Activated T-cell treated with anti-CD3 and anti-CD28 coated beads, Interleukin-2, amount 50 U/mL, for 48 hours (primary cell): ENCODE measurements at regions not wholly inside any gene's neighbourhood (a gene's known extent, or its start where the extent isn't known, plus 50 kb on each side); places are given as distances from the start of the nearest gene placed in this dataset.

Experiments
- DNase-seq, 2 experiments: peaks; one replicate each; pipeline ENCODE4 v3.0.0-alpha.2; 2020

DNA sequence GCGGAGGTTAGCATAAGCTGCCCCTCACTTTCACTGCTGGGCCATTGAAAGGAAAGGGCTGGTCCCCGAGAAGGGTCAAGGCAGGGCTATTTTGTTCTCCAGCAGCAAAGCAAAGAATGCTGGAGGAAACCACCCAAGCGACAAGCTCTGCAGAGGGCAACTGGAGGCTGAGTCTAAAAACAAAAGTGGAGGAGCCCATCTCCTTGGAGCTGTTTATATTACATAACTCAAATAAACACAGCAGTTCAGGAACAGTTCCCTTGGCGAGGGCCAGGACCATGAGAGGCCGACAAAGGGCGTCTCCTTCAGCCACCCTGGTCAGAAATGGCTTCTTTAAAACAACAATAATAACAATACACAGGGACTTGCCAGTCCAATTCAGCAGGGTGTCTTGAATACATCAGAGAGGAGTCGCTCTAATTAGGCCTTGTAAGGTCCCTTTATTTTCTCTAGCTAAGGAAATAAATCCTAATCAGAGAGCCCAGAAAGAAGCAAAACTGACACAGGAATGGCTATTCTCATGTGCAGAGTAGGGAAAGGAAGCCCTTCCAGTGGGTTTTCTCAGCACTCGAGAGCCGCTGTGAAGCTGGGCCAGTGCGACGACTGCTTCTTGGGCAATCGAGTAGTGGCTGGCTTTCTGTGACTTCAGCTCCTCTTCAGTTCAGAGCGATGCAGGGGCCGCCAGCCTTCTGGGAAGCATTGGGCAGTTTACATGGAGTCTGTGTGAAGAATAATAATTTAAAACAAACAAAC lies 57.0 kb upstream of the TARBP1 start:
- DNase-seq = no peak

DNA sequence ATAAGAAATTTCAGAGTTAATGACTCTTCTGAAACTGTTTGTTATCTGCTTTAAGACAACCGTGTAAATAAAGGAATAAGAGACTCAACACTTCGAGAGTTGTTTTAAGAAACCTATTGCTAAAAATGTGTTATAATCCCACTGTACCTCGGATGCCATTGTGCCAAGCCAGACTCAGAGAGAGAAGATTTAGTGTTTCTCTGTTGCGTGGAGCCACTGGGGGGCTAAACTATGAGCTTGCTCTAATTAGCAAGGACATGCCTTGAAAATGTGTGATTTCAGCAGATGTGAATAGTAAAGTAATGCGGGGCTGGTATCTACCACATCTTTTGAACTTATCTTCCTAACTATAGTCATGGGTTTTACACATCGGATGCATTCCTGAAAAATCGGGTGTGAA lies 56.2 kb upstream of the TARBP1 start:
- DNase-seq = no peak

DNA sequence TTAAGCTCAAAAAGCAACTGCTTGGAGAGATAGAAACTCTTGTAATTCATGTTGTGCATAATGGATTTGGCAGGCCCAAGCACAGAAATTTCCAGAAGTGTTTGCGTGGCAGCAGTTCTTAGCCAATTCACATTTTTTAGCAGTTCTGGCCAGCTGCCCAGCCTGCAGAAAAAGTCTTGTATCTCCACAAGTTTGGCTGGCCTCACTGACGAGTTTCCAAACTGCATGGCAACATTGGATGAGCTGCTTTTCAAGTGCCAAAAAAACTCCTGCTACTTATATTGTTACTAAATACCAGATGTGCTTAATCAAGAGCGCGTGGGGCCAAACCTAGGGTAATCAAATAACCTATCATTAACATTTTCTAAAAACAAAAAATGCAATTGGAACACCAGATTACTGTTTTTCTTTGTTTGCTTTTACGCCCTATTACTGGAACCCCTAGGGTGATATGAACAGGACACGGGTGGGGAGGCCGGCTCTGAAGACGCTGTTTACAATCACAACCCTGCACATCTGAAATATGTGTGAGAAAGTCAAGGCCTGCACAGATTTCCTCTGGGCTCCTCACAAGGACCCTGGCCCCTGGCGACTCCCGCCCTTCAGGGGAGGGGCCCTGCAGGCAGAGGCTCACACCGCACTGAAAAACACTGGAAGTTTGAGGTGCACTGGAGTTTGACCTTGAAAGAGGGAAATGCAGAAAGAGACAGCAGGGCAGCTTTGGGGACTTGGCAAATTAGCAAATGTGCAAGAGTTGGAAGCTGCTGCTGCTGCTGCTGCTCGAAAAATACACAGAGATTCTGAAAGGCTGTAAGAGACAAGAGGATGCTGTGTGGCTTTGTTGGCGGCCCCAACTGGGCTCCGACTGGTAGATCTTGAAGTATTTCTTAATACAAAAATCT lies 55.2 kb upstream of the TARBP1 start:
- no peak for DNase-seq

DNA sequence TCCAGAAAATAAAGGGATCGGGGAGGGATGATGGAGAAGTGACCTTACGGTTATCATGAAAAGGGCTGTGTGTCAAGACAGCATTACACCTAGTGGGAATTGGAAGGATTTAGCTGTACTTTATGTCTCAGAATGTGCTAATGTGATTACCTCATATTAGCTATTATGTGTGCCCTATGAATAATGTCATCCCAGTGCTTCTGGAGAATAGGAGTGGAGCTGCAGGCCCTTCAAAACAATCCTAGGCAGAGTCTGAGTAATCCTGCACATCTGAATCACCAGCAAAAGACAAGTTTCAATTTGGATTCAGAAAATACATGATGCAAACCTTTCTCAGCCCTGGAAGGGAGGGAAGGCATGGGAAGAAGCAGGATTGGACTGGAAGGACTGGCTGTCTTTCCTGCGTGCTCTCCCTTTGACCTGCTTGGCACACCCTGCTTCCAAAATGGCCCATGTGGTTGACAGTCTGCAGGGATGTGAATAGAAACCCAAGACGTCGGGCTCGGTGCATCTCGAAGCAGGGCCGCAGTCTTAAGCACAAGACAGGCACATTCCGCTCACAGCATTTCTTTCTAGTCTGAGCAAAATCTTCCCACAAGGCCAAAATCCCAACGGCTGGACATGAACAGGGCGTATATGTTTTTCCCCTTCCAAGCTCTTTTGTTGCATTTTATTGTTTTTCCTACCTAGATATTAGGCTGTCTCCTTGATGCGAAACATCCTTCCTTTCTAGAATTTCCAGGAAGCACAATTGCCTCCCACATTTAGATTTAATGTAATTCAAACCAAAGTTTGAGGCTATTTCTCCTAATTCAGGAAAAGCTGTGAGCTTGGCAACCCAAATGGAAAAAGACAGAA lies 54.3 kb upstream of the TARBP1 start:
- no peak for DNase-seq

DNA sequence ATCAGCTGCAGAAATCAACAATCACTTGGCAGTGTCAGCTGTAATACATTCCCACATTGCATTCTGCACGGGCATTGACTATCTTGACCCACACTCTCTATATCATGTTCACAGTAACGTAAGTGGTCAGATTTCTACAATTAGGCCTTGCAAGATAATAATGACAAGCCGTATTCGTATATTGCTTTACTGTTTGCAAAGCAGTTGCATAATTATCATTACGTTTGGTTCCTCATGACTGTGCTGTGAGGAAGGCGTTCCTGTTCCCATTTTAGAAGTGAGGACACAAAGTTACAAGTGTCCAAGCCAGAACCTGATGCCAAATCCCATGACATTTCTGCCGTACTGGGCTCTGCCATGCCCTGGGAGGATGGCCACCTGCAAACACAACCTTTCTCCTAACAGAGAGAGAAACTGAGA lies 53.5 kb upstream of the TARBP1 start:
- no peak for DNase-seq

DNA sequence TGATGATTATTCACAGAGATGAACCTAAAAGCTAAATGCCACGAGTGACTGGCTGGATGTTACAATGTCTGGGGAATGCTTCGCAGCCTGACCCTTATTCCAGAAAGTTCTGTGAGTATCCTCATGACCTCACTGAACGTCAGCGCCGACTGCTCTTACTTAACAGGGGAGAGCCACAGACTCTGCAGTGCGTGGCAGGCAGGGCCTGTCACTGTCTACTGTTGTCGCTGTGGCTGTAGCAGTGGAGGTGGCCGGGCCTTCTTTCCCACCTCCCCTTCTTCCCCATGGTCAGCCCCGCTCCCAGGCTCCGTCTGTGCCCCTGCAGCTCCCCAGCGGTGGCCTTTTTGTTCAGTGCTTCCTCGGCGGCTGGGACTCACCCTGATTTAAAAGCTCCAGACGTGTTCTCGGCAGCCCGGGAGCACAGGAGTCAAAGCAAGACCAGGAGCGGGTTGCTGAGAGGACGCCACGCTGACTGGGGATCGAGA lies 52.2 kb upstream of the TARBP1 start:
- DNase-seq = no peak

DNA sequence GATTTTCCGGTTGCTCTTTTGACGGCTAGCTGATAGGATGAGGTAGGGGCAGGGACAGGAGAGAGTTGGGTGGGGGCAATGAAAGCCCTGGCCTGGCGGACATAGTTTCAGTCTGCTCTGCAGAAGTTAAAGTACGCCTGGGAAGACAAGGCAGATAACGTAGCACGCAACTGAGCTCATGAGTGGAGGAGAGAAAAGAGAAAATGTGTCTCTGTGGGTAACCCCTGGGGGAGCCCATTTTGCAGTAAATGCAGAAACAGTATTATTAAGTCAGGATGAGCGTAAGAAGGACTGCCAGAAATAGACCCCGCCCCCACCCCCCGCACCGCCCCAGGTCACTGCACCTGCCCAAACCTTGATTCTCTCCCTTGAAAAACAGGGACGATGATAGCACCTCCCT lies 51.7 kb upstream of the TARBP1 start:
- DNase-seq = no peak

DNA sequence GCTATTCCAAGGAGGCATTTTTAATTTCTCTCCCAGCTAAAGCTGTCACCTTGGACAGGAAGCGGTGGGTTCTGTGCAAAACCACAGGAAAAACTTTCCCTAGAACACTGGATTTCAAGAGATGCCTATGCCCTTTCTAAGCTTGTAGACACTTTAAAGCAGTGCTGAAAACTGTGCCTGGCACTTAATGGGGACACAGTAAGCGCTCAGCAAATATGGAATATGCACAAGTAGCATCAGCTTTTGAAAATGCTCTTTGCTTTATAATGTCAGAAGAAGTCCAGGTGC lies 50.9 kb upstream of the TARBP1 start:
- no peak for DNase-seq

DNA sequence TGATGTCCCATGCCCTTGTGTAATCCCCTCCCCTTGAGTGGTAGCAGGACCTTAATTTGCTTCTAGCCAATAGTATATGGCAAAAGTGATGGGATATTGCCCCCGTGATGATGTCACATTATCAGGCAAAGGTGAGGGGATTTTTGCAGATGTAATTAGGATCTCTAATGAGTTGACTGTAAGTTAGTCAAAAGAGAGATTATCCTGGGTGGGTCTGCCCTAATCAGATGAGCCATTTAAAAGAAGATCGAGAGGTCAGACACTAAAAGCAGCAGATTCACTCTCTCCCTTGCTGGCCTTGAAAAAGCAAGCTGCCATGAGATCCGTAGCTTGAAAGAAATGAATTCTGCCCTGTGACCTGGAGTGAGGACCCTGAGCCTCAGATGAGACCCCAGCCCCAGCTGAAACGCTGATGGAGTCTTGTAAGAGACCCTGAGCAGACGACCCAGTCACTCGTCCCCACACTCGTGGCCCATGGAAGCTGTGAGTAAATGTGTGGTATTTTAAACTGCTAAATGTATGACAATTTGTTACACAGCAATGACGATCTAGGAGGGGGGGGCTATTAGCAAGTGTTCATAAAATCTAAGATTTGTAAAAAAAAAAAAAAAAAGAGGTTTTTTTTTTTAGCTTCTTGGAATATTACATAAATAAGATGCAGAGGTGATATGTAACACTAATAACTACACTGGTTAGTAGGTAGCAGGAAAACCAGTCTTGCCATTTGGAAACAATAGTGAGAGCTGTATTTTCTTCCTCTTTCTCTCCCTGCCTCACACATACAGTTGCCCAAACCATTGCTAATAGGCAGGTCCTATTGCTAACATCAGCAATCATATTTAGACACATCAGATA lies 50.3 kb upstream of the TARBP1 start:
- no peak for DNase-seq
